Activated T-helper 2 cell treated with anti-CD3 and anti-CD28 coated beads, Interferon-gamma antibody, Interleukin-2, Interleukin-4, amounts not matched to agents 10 μg/mL and 5 μg/mL and 100 μg/mL, durations not matched to agents 14 hours and 24 hours and 36 hours (primary cell): ENCODE measurements at regions not wholly inside any gene's neighbourhood (a gene's known extent, or its start where the extent isn't known, plus 50 kb on each side); places are given as distances from the start of the nearest gene placed in this dataset.

Experiments
- DNase-seq: peaks from one replicate; pipeline ENCODE4 v3.0.0; 2021; ENCODE audit warnings: low spot score
- H3K27ac Mint-ChIP-seq: one replicate; pipeline ENCODE4 v1.8.0; 2021; ENCODE audit warnings: mixed read lengths
- H3K27me3 Mint-ChIP-seq: one replicate; pipeline ENCODE4 v1.8.0; 2021; ENCODE audit warnings: low read depth, mixed read lengths
- H3K36me3 Mint-ChIP-seq: one replicate; pipeline ENCODE4 v1.8.0; 2021; ENCODE audit warnings: low read depth, mixed read lengths
- H3K4me1 Mint-ChIP-seq: one replicate; pipeline ENCODE4 v1.8.0; 2021; ENCODE audit warnings: low read depth, mixed read lengths
- H3K4me3 Mint-ChIP-seq: one replicate; pipeline ENCODE4 v1.8.0; 2021; ENCODE audit warnings: low read depth, mild to moderate bottlenecking, moderate library complexity, mixed read lengths
- H3K9me3 Mint-ChIP-seq: one replicate; pipeline ENCODE4 v1.8.0; 2021; ENCODE audit warnings: mixed read lengths
- intact Hi-C: fragments of 100-400 bp; cut with micrococcal nuclease; formaldehyde crosslinking; loops from one replicate; pipeline ENCODE4 v1.15.1; 2023

- DNase-seq = no peak
- Mint-ChIP-seq H3K4me1 (no peaks in the 10 kb centered on the region), H3K27ac (no peak overlapping the region)
These were observed 550.9 kb upstream of the TMPRSS15 start for GRCh38 chr21:18954441-18954844.

GRCh38 chr21:18959817-18960216 is 556.2 kb upstream of the TMPRSS15 start:
- Mint-ChIP-seq H3K4me1 (no peaks in the 10 kb centered on the region), H3K27ac (no peak overlapping the region), H3K4me3 (no peak overlapping the region), H3K9me3 (peaks cover 32% of the 10 kb centered on the region), H3K36me3 (no peaks in the 10 kb centered on the region), H3K27me3 (no peaks in the 10 kb centered on the region)
- no peak for DNase-seq
- intact Hi-C loops = no loop called here

More at GRCh38 chr21:18954441-18954844, 550.9 kb upstream of the TMPRSS15 start:
- H3K9me3 Mint-ChIP-seq = peaks cover 23% of the 10 kb centered on the region
- H3K36me3 Mint-ChIP-seq = no peaks in the 10 kb centered on the region
- no peaks in the 10 kb centered on the region for H3K27me3 Mint-ChIP-seq
- H3K4me3 Mint-ChIP-seq = no peak overlapping the region
- intact Hi-C loops = no loop called here

GRCh38 chr21:18960306-18960705 is 556.7 kb upstream of the TMPRSS15 start:
- peaks cover 32% of the 10 kb centered on the region for H3K9me3 Mint-ChIP-seq
- no peak for DNase-seq
- H3K27ac Mint-ChIP-seq = no peak overlapping the region
- H3K4me3 Mint-ChIP-seq = no peak overlapping the region
- H3K36me3 Mint-ChIP-seq = no peaks in the 10 kb centered on the region
- no peaks in the 10 kb centered on the region for H3K4me1 Mint-ChIP-seq
- intact Hi-C loops = no loop called here
- H3K27me3 Mint-ChIP-seq = no peaks in the 10 kb centered on the region

- no peak for DNase-seq
- intact Hi-C loops = no loop called here
- Mint-ChIP-seq H3K27me3 (no peaks in the 10 kb centered on the region), H3K36me3 (no peaks in the 10 kb centered on the region), H3K4me3 (no peak overlapping the region), H3K9me3 (peaks cover 51% of the 10 kb centered on the region), H3K27ac (no peak overlapping the region), H3K4me1 (no peaks in the 10 kb centered on the region)
These were observed 566.8 kb upstream of the TMPRSS15 start for GRCh38 chr21:18970416-18970815.

- H3K4me1 Mint-ChIP-seq = no peaks in the 10 kb centered on the region
- H3K9me3 Mint-ChIP-seq = peaks cover 55% of the 10 kb centered on the region
- DNase-seq = no peak
- no peaks in the 10 kb centered on the region for H3K27me3 Mint-ChIP-seq
- intact Hi-C loops = no loop called here
- H3K36me3 Mint-ChIP-seq = no peaks in the 10 kb centered on the region
- H3K4me3 Mint-ChIP-seq = no peak overlapping the region
- H3K27ac Mint-ChIP-seq = no peak overlapping the region
These were observed 567.4 kb upstream of the TMPRSS15 start for GRCh38 chr21:18970941-18971340.

GRCh38 chr21:18985584-18985983 is 582.0 kb upstream of the TMPRSS15 start:
- Mint-ChIP-seq H3K27ac (no peak overlapping the region), H3K36me3 (no peaks in the 10 kb centered on the region), H3K27me3 (no peaks in the 10 kb centered on the region), H3K4me1 (no peaks in the 10 kb centered on the region), H3K4me3 (no peak overlapping the region), H3K9me3 (peaks cover 54% of the 10 kb centered on the region)
- intact Hi-C loops = no loop called here
- DNase-seq = no peak

GRCh38 chr21:18986197-18986596 is 582.6 kb upstream of the TMPRSS15 start:
- H3K27me3 Mint-ChIP-seq = no peaks in the 10 kb centered on the region
- H3K9me3 Mint-ChIP-seq = peaks cover 58% of the 10 kb centered on the region
- no peak for DNase-seq
- intact Hi-C loops = no loop called here
- H3K27ac Mint-ChIP-seq = no peak overlapping the region
- H3K36me3 Mint-ChIP-seq = no peaks in the 10 kb centered on the region
- H3K4me1 Mint-ChIP-seq = no peaks in the 10 kb centered on the region
- no peak overlapping the region for H3K4me3 Mint-ChIP-seq

- Mint-ChIP-seq H3K36me3 (no peaks in the 10 kb centered on the region), H3K9me3 (peaks cover 51% of the 10 kb centered on the region), H3K4me1 (no peaks in the 10 kb centered on the region), H3K4me3 (no peak overlapping the region), H3K27ac (no peak overlapping the region), H3K27me3 (no peaks in the 10 kb centered on the region)
- intact Hi-C loops = no loop called here
- no peak for DNase-seq
These were observed 584.0 kb upstream of the TMPRSS15 start for GRCh38 chr21:18987520-18988026.

- Mint-ChIP-seq H3K4me3 (no peak overlapping the region), H3K4me1 (no peaks in the 10 kb centered on the region), H3K27me3 (no peaks in the 10 kb centered on the region), H3K27ac (no peak overlapping the region), H3K9me3 (peaks cover 44% of the 10 kb centered on the region), H3K36me3 (no peaks in the 10 kb centered on the region)
- no peak for DNase-seq
- intact Hi-C loops = no loop called here
These were observed 586.4 kb upstream of the TMPRSS15 start for GRCh38 chr21:18989953-18990495.

GRCh38 chr21:18991846-18992245 is 588.3 kb upstream of the TMPRSS15 start:
- no peak overlapping the region for H3K4me3 Mint-ChIP-seq
- DNase-seq = no peak
- no peaks in the 10 kb centered on the region for H3K27me3 Mint-ChIP-seq
- no peak overlapping the region for H3K27ac Mint-ChIP-seq
- intact Hi-C loops = no loop called here
- no peaks in the 10 kb centered on the region for H3K36me3 Mint-ChIP-seq
- H3K9me3 Mint-ChIP-seq = peaks cover 40% of the 10 kb centered on the region
- no peaks in the 10 kb centered on the region for H3K4me1 Mint-ChIP-seq

- peaks cover 66% of the 10 kb centered on the region for H3K9me3 Mint-ChIP-seq
- no peaks in the 10 kb centered on the region for H3K4me1 Mint-ChIP-seq
- H3K36me3 Mint-ChIP-seq = no peaks in the 10 kb centered on the region
- no peak for DNase-seq
- H3K27ac Mint-ChIP-seq = no peak overlapping the region
- no peak overlapping the region for H3K4me3 Mint-ChIP-seq
- intact Hi-C loops = no loop called here
- H3K27me3 Mint-ChIP-seq = no peaks in the 10 kb centered on the region
These were observed 606.7 kb upstream of the TMPRSS15 start for GRCh38 chr21:19010251-19010650.

GRCh38 chr21:19010996-19011395 is 607.4 kb upstream of the TMPRSS15 start:
- Mint-ChIP-seq H3K4me1 (no peaks in the 10 kb centered on the region), H3K4me3 (no peak overlapping the region), H3K36me3 (no peaks in the 10 kb centered on the region), H3K9me3 (peaks cover 65% of the 10 kb centered on the region), H3K27ac (no peak overlapping the region), H3K27me3 (no peaks in the 10 kb centered on the region)
- DNase-seq = no peak
- intact Hi-C loops = no loop called here

- H3K4me3 Mint-ChIP-seq = no peak overlapping the region
- H3K27ac Mint-ChIP-seq = no peak overlapping the region
- H3K9me3 Mint-ChIP-seq = peaks cover 61% of the 10 kb centered on the region
- H3K36me3 Mint-ChIP-seq = no peaks in the 10 kb centered on the region
- no peaks in the 10 kb centered on the region for H3K27me3 Mint-ChIP-seq
- H3K4me1 Mint-ChIP-seq = no peaks in the 10 kb centered on the region
- intact Hi-C loops = no loop called here
- no peak for DNase-seq
These were observed 607.9 kb upstream of the TMPRSS15 start for GRCh38 chr21:19011451-19011850.

GRCh38 chr21:19013916-19014315 is 610.3 kb upstream of the TMPRSS15 start:
- intact Hi-C loops = no loop called here
- Mint-ChIP-seq H3K27ac (no peak overlapping the region), H3K4me1 (no peaks in the 10 kb centered on the region), H3K4me3 (no peak overlapping the region), H3K9me3 (peaks cover 55% of the 10 kb centered on the region), H3K36me3 (no peaks in the 10 kb centered on the region), H3K27me3 (no peaks in the 10 kb centered on the region)
- no peak for DNase-seq
